GM12878 (cell line): ENCODE measurements at regions not wholly inside any gene's neighbourhood (a gene's known extent, or its start where the extent isn't known, plus 50 kb on each side); places are given as distances from the start of the nearest gene placed in this dataset.

Source experiments
- CHD1 ChIP-seq: IDR thresholded peaks from 2 replicates; pipeline ENCODE4 v1.6.1; 2012; ENCODE audit warnings: low read depth, low read length, improper control_type of control experiment
- JUND ChIP-seq: IDR thresholded peaks from 2 replicates; pipeline ENCODE4 v1.6.1; 2012; ENCODE audit warnings: low read depth, mild to moderate bottlenecking, low read length, improper control_type of control experiment, moderate library complexity
- MEF2A ChIP-seq: IDR thresholded peaks from 2 replicates; pipeline ENCODE4 v1.6.1; 2011; ENCODE audit warnings: low read depth, mild to moderate bottlenecking, low read length, moderate library complexity; ENCODE audit not compliant: insufficient read depth
- MTA3 ChIP-seq: IDR thresholded peaks from 2 replicates; pipeline ENCODE4 v1.6.1; 2012; ENCODE audit warnings: low read length, inconsistent platforms, borderline replicate concordance
- MYC ChIP-seq: IDR thresholded peaks from 2 replicates; pipeline ENCODE4 v1.6.1; 2011; ENCODE audit warnings: mild to moderate bottlenecking, low read length, moderate library complexity, inconsistent platforms; ENCODE audit not compliant: insufficient read depth, insufficient replicate concordance, insufficient read length, severe bottlenecking
- POLR2A ChIP-seq: IDR thresholded peaks from 2 replicates; pipeline ENCODE4 v1.6.1; 2011; ENCODE audit warnings: low read depth, mild to moderate bottlenecking, low read length
- TARDBP ChIP-seq: IDR thresholded peaks from 2 replicates; pipeline ENCODE4 v1.6.1; 2016; ENCODE audit warnings: borderline replicate concordance
- TF ChIP-seq, protein P1 (sequence below): IDR thresholded peaks from 2 replicates; pipeline ENCODE4 v1.6.1; 2012; ENCODE audit warnings: mild to moderate bottlenecking, low read depth, low read length
- TF ChIP-seq, protein P2 (sequence below), 3 experiments: IDR thresholded peaks in 2 of 3; conservative IDR thresholded peaks in 1 of 3; 2 replicates each; pipeline ENCODE4 v1.5.1; 2011; ENCODE audit warnings: low read depth in 3 of 3, low read length in 3 of 3, mild to moderate bottlenecking in 3 of 3, control low read depth in 2 of 3, moderate library complexity in 2 of 3, inconsistent platforms in 1 of 3, mixed read lengths in 1 of 3; ENCODE audit not compliant: control insufficient read depth in 2 of 3, insufficient read depth in 1 of 3; ENCODE audit errors: extremely low read depth in 1 of 3
- TF ChIP-seq, protein P3 (sequence below): IDR thresholded peaks from 2 replicates; pipeline ENCODE4 v1.6.1; 2012; ENCODE audit warnings: low read depth, low read length, improper control_type of control experiment

DNA sequence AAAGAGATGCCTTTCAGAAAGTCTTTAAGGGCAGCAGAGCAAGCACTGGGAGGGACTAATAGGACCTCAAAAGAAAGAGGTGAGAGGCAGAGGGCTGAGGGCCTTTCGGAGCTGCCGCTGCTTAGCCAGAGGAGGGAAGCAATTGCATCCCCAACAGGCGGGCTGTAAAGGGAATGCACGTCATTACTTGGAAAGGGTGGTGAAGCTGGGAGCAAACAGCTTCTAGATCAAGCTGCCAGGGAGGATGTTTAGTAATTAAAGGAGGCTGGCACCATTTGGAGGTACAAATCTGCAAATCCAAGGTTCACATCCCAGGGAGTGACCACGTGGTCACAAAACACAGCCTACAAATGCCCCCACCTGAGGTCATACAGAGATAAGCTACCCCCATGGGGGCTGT lies 429.0 kb upstream of the RBFOX1 start:
- TF ChIP-seq, protein P1, sequence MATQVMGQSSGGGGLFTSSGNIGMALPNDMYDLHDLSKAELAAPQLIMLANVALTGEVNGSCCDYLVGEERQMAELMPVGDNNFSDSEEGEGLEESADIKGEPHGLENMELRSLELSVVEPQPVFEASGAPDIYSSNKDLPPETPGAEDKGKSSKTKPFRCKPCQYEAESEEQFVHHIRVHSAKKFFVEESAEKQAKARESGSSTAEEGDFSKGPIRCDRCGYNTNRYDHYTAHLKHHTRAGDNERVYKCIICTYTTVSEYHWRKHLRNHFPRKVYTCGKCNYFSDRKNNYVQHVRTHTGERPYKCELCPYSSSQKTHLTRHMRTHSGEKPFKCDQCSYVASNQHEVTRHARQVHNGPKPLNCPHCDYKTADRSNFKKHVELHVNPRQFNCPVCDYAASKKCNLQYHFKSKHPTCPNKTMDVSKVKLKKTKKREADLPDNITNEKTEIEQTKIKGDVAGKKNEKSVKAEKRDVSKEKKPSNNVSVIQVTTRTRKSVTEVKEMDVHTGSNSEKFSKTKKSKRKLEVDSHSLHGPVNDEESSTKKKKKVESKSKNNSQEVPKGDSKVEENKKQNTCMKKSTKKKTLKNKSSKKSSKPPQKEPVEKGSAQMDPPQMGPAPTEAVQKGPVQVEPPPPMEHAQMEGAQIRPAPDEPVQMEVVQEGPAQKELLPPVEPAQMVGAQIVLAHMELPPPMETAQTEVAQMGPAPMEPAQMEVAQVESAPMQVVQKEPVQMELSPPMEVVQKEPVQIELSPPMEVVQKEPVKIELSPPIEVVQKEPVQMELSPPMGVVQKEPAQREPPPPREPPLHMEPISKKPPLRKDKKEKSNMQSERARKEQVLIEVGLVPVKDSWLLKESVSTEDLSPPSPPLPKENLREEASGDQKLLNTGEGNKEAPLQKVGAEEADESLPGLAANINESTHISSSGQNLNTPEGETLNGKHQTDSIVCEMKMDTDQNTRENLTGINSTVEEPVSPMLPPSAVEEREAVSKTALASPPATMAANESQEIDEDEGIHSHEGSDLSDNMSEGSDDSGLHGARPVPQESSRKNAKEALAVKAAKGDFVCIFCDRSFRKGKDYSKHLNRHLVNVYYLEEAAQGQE, result no peak
- TF ChIP-seq POLR2A (no peak), MYC (no peak), MTA3 (no peak), TARDBP (no peak), JUND (no peak), MEF2A (no peak), CHD1 (no peak)
- TF ChIP-seq, protein P2, sequence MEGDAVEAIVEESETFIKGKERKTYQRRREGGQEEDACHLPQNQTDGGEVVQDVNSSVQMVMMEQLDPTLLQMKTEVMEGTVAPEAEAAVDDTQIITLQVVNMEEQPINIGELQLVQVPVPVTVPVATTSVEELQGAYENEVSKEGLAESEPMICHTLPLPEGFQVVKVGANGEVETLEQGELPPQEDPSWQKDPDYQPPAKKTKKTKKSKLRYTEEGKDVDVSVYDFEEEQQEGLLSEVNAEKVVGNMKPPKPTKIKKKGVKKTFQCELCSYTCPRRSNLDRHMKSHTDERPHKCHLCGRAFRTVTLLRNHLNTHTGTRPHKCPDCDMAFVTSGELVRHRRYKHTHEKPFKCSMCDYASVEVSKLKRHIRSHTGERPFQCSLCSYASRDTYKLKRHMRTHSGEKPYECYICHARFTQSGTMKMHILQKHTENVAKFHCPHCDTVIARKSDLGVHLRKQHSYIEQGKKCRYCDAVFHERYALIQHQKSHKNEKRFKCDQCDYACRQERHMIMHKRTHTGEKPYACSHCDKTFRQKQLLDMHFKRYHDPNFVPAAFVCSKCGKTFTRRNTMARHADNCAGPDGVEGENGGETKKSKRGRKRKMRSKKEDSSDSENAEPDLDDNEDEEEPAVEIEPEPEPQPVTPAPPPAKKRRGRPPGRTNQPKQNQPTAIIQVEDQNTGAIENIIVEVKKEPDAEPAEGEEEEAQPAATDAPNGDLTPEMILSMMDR (IDR thresholded peaks at IDR 0.05 in 2 of 3, conservative IDR thresholded peaks at IDR 0.05 in 1 of 3; ENCODE audit: control insufficient read depth in 2 of 3, extremely low read depth in 1 of 3, insufficient read depth in 1 of 3, low read depth in 3 of 3, low read length in 3 of 3), result no peak
- TF ChIP-seq, protein P3, sequence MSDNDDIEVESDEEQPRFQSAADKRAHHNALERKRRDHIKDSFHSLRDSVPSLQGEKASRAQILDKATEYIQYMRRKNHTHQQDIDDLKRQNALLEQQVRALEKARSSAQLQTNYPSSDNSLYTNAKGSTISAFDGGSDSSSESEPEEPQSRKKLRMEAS, result no peak
